H1 (cell line): ENCODE measurements at regions not wholly inside any gene's neighbourhood (a gene's known extent, or its start where the extent isn't known, plus 50 kb on each side); places are given as distances from the start of the nearest gene placed in this dataset.

ENCODE experiments used
- ASH2L ChIP-seq: fragments of 200-600, 300-600 bp; sonication (generic); IDR thresholded peaks from one replicate; pipeline ENCODE4 v1.7.1; 2017; ENCODE audit warnings: low read length
- BACH1 ChIP-seq: IDR thresholded peaks from 2 replicates; pipeline ENCODE4 v1.6.1; 2012; ENCODE audit warnings: low read length, improper control_type of control experiment
- CHD7 ChIP-seq: fragments of 300-600 bp; sonication (generic); IDR thresholded peaks from 2 replicates; pipeline ENCODE4 v1.7.1; 2012; ENCODE audit warnings: low read length, moderate library complexity, mild to moderate bottlenecking, inconsistent platforms; ENCODE audit not compliant: insufficient replicate concordance
- EP300 ChIP-seq, 2 experiments: IDR thresholded peaks; 1 replicate in 1 of 2; 2 replicates in 1 of 2; pipeline ENCODE4 v1.6.1; 2011 to 2012; ENCODE audit warnings: low read depth in 2 of 2, low read length in 2 of 2, mild to moderate bottlenecking in 2 of 2, borderline replicate concordance in 1 of 2, inconsistent platforms in 1 of 2, moderate library complexity in 1 of 2
- GTF2F1 ChIP-seq: IDR thresholded peaks from 2 replicates; pipeline ENCODE4 v1.6.1; 2012; ENCODE audit warnings: low read depth, low read length, improper control_type of control experiment, borderline replicate concordance
- JUN ChIP-seq: IDR thresholded peaks from 2 replicates; pipeline ENCODE4 v1.6.1; 2011; ENCODE audit warnings: low read depth, mild to moderate bottlenecking, improper control_type of control experiment, low read length
- NANOG ChIP-seq: IDR thresholded peaks from 2 replicates; pipeline ENCODE4 v1.6.1; 2011; ENCODE audit warnings: low read length, low read depth, mild to moderate bottlenecking, inconsistent platforms; ENCODE audit not compliant: insufficient read depth, poor library complexity, severe bottlenecking
- SIX5 ChIP-seq: IDR thresholded peaks from 2 replicates; pipeline ENCODE4 v1.6.1; 2011; ENCODE audit warnings: mild to moderate bottlenecking, low read depth, low read length
- TF ChIP-seq, protein P1 (sequence below): IDR thresholded peaks from 2 replicates; pipeline ENCODE4 v1.6.1; 2012; ENCODE audit warnings: inconsistent platforms

- TF ChIP-seq CHD7 (no peak), GTF2F1 (no peak), EP300 (IDR thresholded peaks at IDR 0.05; ENCODE audit: borderline replicate concordance in 1 of 2, low read depth in 2 of 2, low read length in 2 of 2) (no peak), ASH2L (no peak), NANOG (no peak), SIX5 (no peak), BACH1 (peak; percentile 50; the same call in 1 of the 2 replicates), JUN (no peak)
- TF ChIP-seq, protein P1, sequence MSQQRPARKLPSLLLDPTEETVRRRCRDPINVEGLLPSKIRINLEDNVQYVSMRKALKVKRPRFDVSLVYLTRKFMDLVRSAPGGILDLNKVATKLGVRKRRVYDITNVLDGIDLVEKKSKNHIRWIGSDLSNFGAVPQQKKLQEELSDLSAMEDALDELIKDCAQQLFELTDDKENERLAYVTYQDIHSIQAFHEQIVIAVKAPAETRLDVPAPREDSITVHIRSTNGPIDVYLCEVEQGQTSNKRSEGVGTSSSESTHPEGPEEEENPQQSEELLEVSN: no peak
Measured at GRCh38 chr21:15444118-15444960, 285.4 kb upstream of the USP25 start (continued).
